ENCODE measurements at regions not wholly inside any gene's neighbourhood (a gene's known extent, or its start where the extent isn't known, plus 50 kb on each side); places are given as distances from the start of the nearest gene placed in this dataset.

- no peak for DNase-seq
Measured at GRCh38 chr13:91174886-91175501, 172.5 kb upstream of the MIR17HG start.

- no peak for DNase-seq
Measured at GRCh38 chr13:91178099-91178498, 169.4 kb upstream of the MIR17HG start.

GRCh38 chr13:91181892-91182291 lies 165.6 kb upstream of the MIR17HG start:
- no peak for DNase-seq

GRCh38 chr13:91184244-91184926 lies 163.1 kb upstream of the MIR17HG start:
- no peak for DNase-seq

GRCh38 chr13:91185294-91185863 lies 162.1 kb upstream of the MIR17HG start:
- peak in 1 of 2 experiments; percentile 13 for DNase-seq

- DNase-seq: no peak
Measured at GRCh38 chr13:91187522-91187921, 160.0 kb upstream of the MIR17HG start.

GRCh38 chr13:91189506-91189905 lies 158.0 kb upstream of the MIR17HG start:
- DNase-seq: no peak

- no peak for DNase-seq
Measured at GRCh38 chr13:91193358-91193757, 154.1 kb upstream of the MIR17HG start.

- no peak for DNase-seq
Measured at GRCh38 chr13:91195789-91196188, 151.7 kb upstream of the MIR17HG start.

GRCh38 chr13:91196958-91197357 lies 150.5 kb upstream of the MIR17HG start:
- no peak for DNase-seq

- DNase-seq: no peak
Measured at GRCh38 chr13:91199866-91200265, 147.6 kb upstream of the MIR17HG start.

GRCh38 chr13:91200486-91200885 lies 147.0 kb upstream of the MIR17HG start:
- DNase-seq: no peak

- DNase-seq: no peak
Measured at GRCh38 chr13:91203430-91203829, 144.1 kb upstream of the MIR17HG start.

GRCh38 chr13:91207261-91207660 lies 140.2 kb upstream of the MIR17HG start:
- no peak for DNase-seq

GRCh38 chr13:91211510-91211909 lies 136.0 kb upstream of the MIR17HG start:
- DNase-seq: no peak

- DNase-seq: no peak
Measured at GRCh38 chr13:91212231-91212630, 135.3 kb upstream of the MIR17HG start.

- no peak for DNase-seq
Measured at GRCh38 chr13:91214031-91214430, 133.5 kb upstream of the MIR17HG start.

- DNase-seq: no peak
Measured at GRCh38 chr13:91216928-91217700, 130.4 kb upstream of the MIR17HG start.

- no peak for DNase-seq
Measured at GRCh38 chr13:91219201-91219600, 128.3 kb upstream of the MIR17HG start.

GRCh38 chr13:91220872-91221271 lies 126.6 kb upstream of the MIR17HG start:
- DNase-seq: no peak

- DNase-seq: no peak
Measured at GRCh38 chr13:91228108-91228507, 119.4 kb upstream of the MIR17HG start.

GRCh38 chr13:91228940-91229339 lies 118.5 kb upstream of the MIR17HG start:
- DNase-seq: no peak

- DNase-seq: no peak
Measured at GRCh38 chr13:91232716-91233115, 114.8 kb upstream of the MIR17HG start.

GRCh38 chr13:91233291-91233690 lies 114.2 kb upstream of the MIR17HG start:
- no peak for DNase-seq

Measured in SW 1271 (cell line).